Vagina (tissue), 2 donors: ENCODE measurements at regions not wholly inside any gene's neighbourhood (a gene's known extent, or its start where the extent isn't known, plus 50 kb on each side); places are given as distances from the start of the nearest gene placed in this dataset.

Experiments used
- POLR2A ChIP-seq, 2 donors: fragments of 450-650 bp; IDR thresholded peaks; one replicate each; pipeline ENCODE4 v1.6.1; 2017; ENCODE audit warnings: antibody characterized with exemption in 2 of 2, mild to moderate bottlenecking in 2 of 2, moderate library complexity in 2 of 2
- POLR2AphosphoS5 ChIP-seq, 2 donors: sonication (generic); formaldehyde crosslinking; IDR thresholded peaks; one replicate each; pipeline ENCODE4 v1.9.0; 2017; ENCODE audit warnings: antibody characterized with exemption in 2 of 2, mild to moderate bottlenecking in 2 of 2, low read depth in 1 of 2; ENCODE audit not compliant: insufficient read depth in 1 of 2
- TF ChIP-seq, protein P1 (sequence below), 3 experiments: fragments of 450-650 bp in 2 of 3; fragments of 200-600 bp in 1 of 3; sonication (generic) in 1 of 3; IDR thresholded peaks; one replicate each; pipeline ENCODE4 v1.5.1; 2017 to 2019; ENCODE audit warnings: antibody characterized with exemption in 3 of 3, mild to moderate bottlenecking in 2 of 3, moderate library complexity in 2 of 3

DNA sequence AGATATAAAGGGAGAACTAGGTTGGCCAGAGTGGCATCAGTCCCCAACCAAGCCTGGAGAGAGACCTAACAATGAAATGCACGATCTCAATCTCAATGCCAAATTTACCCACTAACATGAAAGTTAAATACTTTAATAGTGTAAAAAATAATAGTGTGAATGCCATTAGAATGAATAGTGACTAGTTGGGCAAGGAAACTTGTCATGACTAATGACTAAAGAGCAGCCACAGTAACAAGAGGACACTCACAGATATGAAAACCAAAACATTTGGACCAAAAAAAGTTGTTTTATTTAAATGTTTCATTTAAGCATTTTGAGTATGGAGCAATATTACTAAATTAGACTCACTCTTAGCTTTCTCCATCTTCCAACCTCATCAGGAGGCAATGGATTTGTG lies 1853.8 kb downstream of the EFNA5 start:
- TF ChIP-seq POLR2A (IDR thresholded peaks at IDR 0.05) (no peak), POLR2AphosphoS5 (IDR thresholded peaks at IDR 0.05; ENCODE audit: insufficient read depth in 1 of 2, low read depth in 1 of 2) (no peak)
- TF ChIP-seq, protein P1, sequence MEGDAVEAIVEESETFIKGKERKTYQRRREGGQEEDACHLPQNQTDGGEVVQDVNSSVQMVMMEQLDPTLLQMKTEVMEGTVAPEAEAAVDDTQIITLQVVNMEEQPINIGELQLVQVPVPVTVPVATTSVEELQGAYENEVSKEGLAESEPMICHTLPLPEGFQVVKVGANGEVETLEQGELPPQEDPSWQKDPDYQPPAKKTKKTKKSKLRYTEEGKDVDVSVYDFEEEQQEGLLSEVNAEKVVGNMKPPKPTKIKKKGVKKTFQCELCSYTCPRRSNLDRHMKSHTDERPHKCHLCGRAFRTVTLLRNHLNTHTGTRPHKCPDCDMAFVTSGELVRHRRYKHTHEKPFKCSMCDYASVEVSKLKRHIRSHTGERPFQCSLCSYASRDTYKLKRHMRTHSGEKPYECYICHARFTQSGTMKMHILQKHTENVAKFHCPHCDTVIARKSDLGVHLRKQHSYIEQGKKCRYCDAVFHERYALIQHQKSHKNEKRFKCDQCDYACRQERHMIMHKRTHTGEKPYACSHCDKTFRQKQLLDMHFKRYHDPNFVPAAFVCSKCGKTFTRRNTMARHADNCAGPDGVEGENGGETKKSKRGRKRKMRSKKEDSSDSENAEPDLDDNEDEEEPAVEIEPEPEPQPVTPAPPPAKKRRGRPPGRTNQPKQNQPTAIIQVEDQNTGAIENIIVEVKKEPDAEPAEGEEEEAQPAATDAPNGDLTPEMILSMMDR (IDR thresholded peaks at IDR 0.05) = no peak
